ENCODE measurements at regions not wholly inside any gene's neighbourhood (a gene's known extent, or its start where the extent isn't known, plus 50 kb on each side); places are given as distances from the start of the nearest gene placed in this dataset.
"Not testable (repeated sequence)": the region's sequence is repeated elsewhere in the genome, so short reads cannot be mapped to it uniquely, and the experiment has no call there.

DNA sequence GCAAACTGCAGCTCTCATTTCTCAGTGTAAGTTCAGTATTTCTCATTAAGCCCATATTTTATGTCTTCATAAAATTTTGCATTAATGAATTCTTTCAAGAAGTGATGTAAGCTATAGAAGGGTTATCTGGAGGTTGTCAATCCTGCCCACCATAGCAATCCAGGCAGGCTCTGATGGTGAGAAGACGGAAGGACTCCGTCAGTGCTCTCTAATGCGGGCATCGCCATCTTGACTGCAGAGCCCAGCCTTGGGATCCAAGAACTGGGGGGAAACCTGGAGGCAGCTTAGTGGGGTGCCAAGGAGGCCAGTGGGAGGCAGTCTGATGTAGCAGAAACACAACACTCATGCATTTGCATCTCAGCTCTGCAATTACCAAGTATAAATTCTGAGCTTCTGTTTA lies 707.4 kb upstream of the NRP1 start:
- no peak overlapping the region for H2AFZ ChIP-seq (ENCODE audit: low read length)

DNA sequence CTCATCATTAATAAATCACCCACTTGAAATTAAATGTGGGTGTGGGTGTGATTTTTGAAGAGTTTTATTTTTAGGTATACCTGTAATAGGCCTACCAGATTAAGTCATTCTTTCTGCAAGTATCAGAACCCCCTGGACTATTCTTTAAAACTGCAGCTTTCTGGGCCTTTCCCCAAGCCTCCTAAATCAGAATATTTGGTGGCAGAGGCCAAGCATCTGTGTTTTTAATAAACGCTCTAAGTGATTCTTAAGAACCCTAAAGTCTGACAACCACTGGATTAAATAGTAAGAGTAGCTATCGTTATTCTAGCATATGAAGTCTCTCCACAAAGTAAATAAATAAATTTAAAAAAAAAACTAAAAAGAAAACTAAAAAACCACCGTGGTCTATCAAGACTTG lies 703.0 kb upstream of the NRP1 start:
- Histone ChIP-seq H3K9me2 (ENCODE audit: low read depth, low read length) (no peaks in the 10 kb centered on the region), H3K4me2 (ENCODE audit: low read length) (no peak overlapping the region), H3K27me3 (ENCODE audit: insufficient read depth, low read length) (no peaks in the 10 kb centered on the region), H3K27ac (ENCODE audit: low read depth, low read length, poor library complexity, severe bottlenecking) (no peak overlapping the region), H4K20me1 (ENCODE audit: insufficient read depth, low read length) (no peaks in the 10 kb centered on the region), H3K4me1 (ENCODE audit: insufficient read depth, low read length, severe bottlenecking) (no peaks in the 10 kb centered on the region), H3K79me2 (ENCODE audit: insufficient read depth, low read length) (no peaks in the 10 kb centered on the region), H3F3A (ENCODE audit: insufficient read depth, low read length) (no peaks in the 10 kb centered on the region), H3K9ac (ENCODE audit: low read length) (no peak overlapping the region), H3K36me3 (ENCODE audit: insufficient read depth, low read length) (no peaks in the 10 kb centered on the region), H3K4me3 (ENCODE audit: low read depth, low read length, poor library complexity, severe bottlenecking) (no peak overlapping the region), H3K9me3 (ENCODE audit: low read length) (no peaks in the 10 kb centered on the region), H2AFZ (ENCODE audit: low read length) (no peak overlapping the region)
- TF ChIP-seq EZH2 (IDR thresholded peaks at IDR 0.05; ENCODE audit: borderline replicate concordance, low read length), result no peak
- TF ChIP-seq, protein P1, sequence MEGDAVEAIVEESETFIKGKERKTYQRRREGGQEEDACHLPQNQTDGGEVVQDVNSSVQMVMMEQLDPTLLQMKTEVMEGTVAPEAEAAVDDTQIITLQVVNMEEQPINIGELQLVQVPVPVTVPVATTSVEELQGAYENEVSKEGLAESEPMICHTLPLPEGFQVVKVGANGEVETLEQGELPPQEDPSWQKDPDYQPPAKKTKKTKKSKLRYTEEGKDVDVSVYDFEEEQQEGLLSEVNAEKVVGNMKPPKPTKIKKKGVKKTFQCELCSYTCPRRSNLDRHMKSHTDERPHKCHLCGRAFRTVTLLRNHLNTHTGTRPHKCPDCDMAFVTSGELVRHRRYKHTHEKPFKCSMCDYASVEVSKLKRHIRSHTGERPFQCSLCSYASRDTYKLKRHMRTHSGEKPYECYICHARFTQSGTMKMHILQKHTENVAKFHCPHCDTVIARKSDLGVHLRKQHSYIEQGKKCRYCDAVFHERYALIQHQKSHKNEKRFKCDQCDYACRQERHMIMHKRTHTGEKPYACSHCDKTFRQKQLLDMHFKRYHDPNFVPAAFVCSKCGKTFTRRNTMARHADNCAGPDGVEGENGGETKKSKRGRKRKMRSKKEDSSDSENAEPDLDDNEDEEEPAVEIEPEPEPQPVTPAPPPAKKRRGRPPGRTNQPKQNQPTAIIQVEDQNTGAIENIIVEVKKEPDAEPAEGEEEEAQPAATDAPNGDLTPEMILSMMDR (IDR thresholded peaks at IDR 0.05; ENCODE audit: low read length), result no peak

More for the DNA sequence above, 707.4 kb upstream of the NRP1 start:
- H3K36me3 ChIP-seq (ENCODE audit: insufficient read depth, low read length), result no peaks in the 10 kb centered on the region
- H3K79me2 ChIP-seq (ENCODE audit: insufficient read depth, low read length), result no peaks in the 10 kb centered on the region
- H3K27ac ChIP-seq (ENCODE audit: low read depth, low read length, poor library complexity, severe bottlenecking), result no peak overlapping the region
- H3K4me2 ChIP-seq (ENCODE audit: low read length), result no peak overlapping the region
- H4K20me1 ChIP-seq (ENCODE audit: insufficient read depth, low read length), result no peaks in the 10 kb centered on the region
- H3K4me3 ChIP-seq (ENCODE audit: low read depth, low read length, poor library complexity, severe bottlenecking), result no peak overlapping the region
- no peak overlapping the region for H3K9ac ChIP-seq (ENCODE audit: low read length)
- TF ChIP-seq, protein P1 (IDR thresholded peaks at IDR 0.05; ENCODE audit: low read length), result no peak
- no peak for TF ChIP-seq EZH2 (IDR thresholded peaks at IDR 0.05; ENCODE audit: borderline replicate concordance, low read length)
- H3F3A ChIP-seq (ENCODE audit: insufficient read depth, low read length), result no peaks in the 10 kb centered on the region
- no peaks in the 10 kb centered on the region for H3K9me3 ChIP-seq (ENCODE audit: low read length)
- no peaks in the 10 kb centered on the region for H3K27me3 ChIP-seq (ENCODE audit: insufficient read depth, low read length)
- no peaks in the 10 kb centered on the region for H3K9me2 ChIP-seq (ENCODE audit: low read depth, low read length)
- H3K4me1 ChIP-seq (ENCODE audit: insufficient read depth, low read length, severe bottlenecking), result no peaks in the 10 kb centered on the region

DNA sequence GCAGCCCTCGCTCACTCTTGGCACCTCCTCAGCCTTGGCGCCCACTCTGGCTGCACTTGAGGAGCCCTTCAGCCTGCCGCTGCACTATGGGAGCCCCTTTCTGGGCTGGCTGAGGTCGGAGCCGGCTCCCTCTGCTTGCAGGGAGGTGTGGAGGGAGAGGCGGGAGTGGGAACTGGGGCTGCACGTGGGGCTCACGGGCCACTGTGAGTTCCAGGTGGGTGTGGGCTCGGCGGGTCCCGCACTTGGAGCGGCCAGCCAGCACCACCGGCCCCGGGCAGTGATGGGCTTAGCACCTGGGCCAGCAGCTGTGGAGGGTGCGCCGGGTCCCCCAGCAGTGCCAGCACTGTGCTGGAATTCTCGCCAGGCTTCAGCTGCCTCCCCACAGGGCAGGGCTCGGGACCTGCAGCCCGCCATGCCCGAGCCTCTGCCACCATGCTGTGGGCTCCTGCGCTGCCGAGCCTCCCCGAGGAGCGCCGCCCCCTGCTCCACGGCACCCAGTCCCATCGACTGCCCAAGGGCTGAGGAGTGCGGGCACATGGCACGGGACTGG lies 700.8 kb upstream of the NRP1 start:
- H2AFZ ChIP-seq (ENCODE audit: low read length); H3K27ac ChIP-seq (ENCODE audit: low read depth, low read length, poor library complexity, severe bottlenecking); H3K4me2 ChIP-seq (ENCODE audit: low read length); H3K27me3 ChIP-seq (ENCODE audit: insufficient read depth, low read length); H4K20me1 ChIP-seq (ENCODE audit: insufficient read depth, low read length); H3F3A ChIP-seq (ENCODE audit: insufficient read depth, low read length); H3K9me2 ChIP-seq (ENCODE audit: low read depth, low read length); H3K4me3 ChIP-seq (ENCODE audit: low read depth, low read length, poor library complexity, severe bottlenecking); H3K4me1 ChIP-seq (ENCODE audit: insufficient read depth, low read length, severe bottlenecking); H3K9ac ChIP-seq (ENCODE audit: low read length); H3K9me3 ChIP-seq (ENCODE audit: low read length); H3K79me2 ChIP-seq (ENCODE audit: insufficient read depth, low read length); H3K36me3 ChIP-seq (ENCODE audit: insufficient read depth, low read length): not testable (repeated sequence)

DNA sequence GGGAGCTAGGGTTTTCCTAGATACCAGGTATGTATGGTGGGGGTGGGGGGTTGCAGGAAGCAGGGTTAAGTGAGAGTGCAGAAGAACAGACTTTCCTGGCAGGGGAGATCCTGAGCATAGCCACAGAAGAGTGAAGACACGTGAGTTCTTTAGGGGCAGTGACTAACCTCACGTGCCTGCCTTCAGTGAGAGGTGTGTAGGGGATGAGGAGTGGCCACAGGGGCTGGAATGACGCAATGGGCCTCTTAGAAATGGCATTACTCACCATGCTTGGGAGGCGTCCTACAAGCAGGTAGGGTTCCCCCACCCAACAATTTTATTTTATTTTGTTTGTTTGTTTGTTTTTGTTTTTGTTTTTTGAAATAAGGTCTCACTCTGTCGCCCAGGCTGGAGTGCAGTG lies 698.6 kb upstream of the NRP1 start:
- H3F3A ChIP-seq (ENCODE audit: insufficient read depth, low read length), result no peaks in the 10 kb centered on the region
- no peak overlapping the region for H3K4me2 ChIP-seq (ENCODE audit: low read length)
- no peak overlapping the region for H3K9ac ChIP-seq (ENCODE audit: low read length)
- H3K27me3 ChIP-seq (ENCODE audit: insufficient read depth, low read length), result no peaks in the 10 kb centered on the region
- H3K36me3 ChIP-seq (ENCODE audit: insufficient read depth, low read length), result no peaks in the 10 kb centered on the region
- no peaks in the 10 kb centered on the region for H3K9me3 ChIP-seq (ENCODE audit: low read length)
- H2AFZ ChIP-seq (ENCODE audit: low read length), result no peak overlapping the region
- H3K9me2 ChIP-seq (ENCODE audit: low read depth, low read length), result no peaks in the 10 kb centered on the region
- H4K20me1 ChIP-seq (ENCODE audit: insufficient read depth, low read length), result no peaks in the 10 kb centered on the region
- H3K27ac ChIP-seq (ENCODE audit: low read depth, low read length, poor library complexity, severe bottlenecking), result no peak overlapping the region
- no peaks in the 10 kb centered on the region for H3K4me1 ChIP-seq (ENCODE audit: insufficient read depth, low read length, severe bottlenecking)
- TF ChIP-seq, protein P1 (IDR thresholded peaks at IDR 0.05; ENCODE audit: low read length), result no peak
- TF ChIP-seq EZH2 (IDR thresholded peaks at IDR 0.05; ENCODE audit: borderline replicate concordance, low read length), result no peak
- H3K79me2 ChIP-seq (ENCODE audit: insufficient read depth, low read length), result no peaks in the 10 kb centered on the region
- H3K4me3 ChIP-seq (ENCODE audit: low read depth, low read length, poor library complexity, severe bottlenecking), result no peak overlapping the region

All from OCI-LY1 (cell line).